Activated CD4-positive, alpha-beta T cell treated with anti-CD3 and anti-CD28 coated beads for 48 hours (primary cell): ENCODE measurements at regions not wholly inside any gene's neighbourhood (a gene's known extent, or its start where the extent isn't known, plus 50 kb on each side); places are given as distances from the start of the nearest gene placed in this dataset.
"Not testable (repeated sequence)": the region's sequence is repeated elsewhere in the genome, so short reads cannot be mapped to it uniquely, and the experiment has no call there.

ENCODE experiments used
- DNase-seq: peaks from one replicate; pipeline ENCODE4 v3.0.0-alpha.2; 2020

- no peak for DNase-seq
These were observed 158.0 kb upstream of the MED14 start for GRCh38 chrX:40893251-40893910.

GRCh38 chrX:40895246-40895645 lies 159.9 kb upstream of the MED14 start:
- DNase-seq = no peak

GRCh38 chrX:40897718-40898270 lies 162.5 kb upstream of the MED14 start:
- no peak for DNase-seq

GRCh38 chrX:40904739-40905138 lies 169.4 kb upstream of the MED14 start:
- not testable (repeated sequence) for DNase-seq

GRCh38 chrX:40908026-40908425 lies 172.7 kb upstream of the MED14 start:
- no peak for DNase-seq

- DNase-seq = no peak
These were observed 173.6 kb upstream of the MED14 start for GRCh38 chrX:40908857-40909475.

GRCh38 chrX:40912166-40912565 lies 173.1 kb upstream of the USP9X start:
- no peak for DNase-seq

- no peak for DNase-seq
These were observed 172.7 kb upstream of the USP9X start for GRCh38 chrX:40912576-40912975.

- no peak for DNase-seq
These were observed 164.9 kb upstream of the USP9X start for GRCh38 chrX:40920351-40920750.

GRCh38 chrX:40922307-40922706 lies 162.9 kb upstream of the USP9X start:
- DNase-seq = no peak

- not testable (repeated sequence) for DNase-seq
These were observed 158.4 kb upstream of the USP9X start for GRCh38 chrX:40926739-40927427.

GRCh38 chrX:40928076-40928475 lies 157.2 kb upstream of the USP9X start:
- no peak for DNase-seq

GRCh38 chrX:40931921-40932320 lies 153.3 kb upstream of the USP9X start:
- no peak for DNase-seq

GRCh38 chrX:40933132-40933705 lies 152.0 kb upstream of the USP9X start:
- peak; percentile 31 for DNase-seq

GRCh38 chrX:40933706-40934425 lies 151.4 kb upstream of the USP9X start:
- DNase-seq = no peak

GRCh38 chrX:40936827-40937226 lies 148.4 kb upstream of the USP9X start:
- no peak for DNase-seq

- no peak for DNase-seq
These were observed 146.8 kb upstream of the USP9X start for GRCh38 chrX:40938423-40938822.

GRCh38 chrX:40943093-40943641 lies 142.1 kb upstream of the USP9X start:
- no peak for DNase-seq

- DNase-seq = no peak
These were observed 139.9 kb upstream of the USP9X start for GRCh38 chrX:40945361-40945713.

- no peak for DNase-seq
These were observed 138.0 kb upstream of the USP9X start for GRCh38 chrX:40947276-40947675.

- no peak for DNase-seq
These were observed 136.2 kb upstream of the USP9X start for GRCh38 chrX:40949071-40949470.

GRCh38 chrX:40950546-40950945 lies 134.7 kb upstream of the USP9X start:
- DNase-seq = no peak

- DNase-seq = not testable (repeated sequence)
These were observed 133.8 kb upstream of the USP9X start for GRCh38 chrX:40951407-40951806.
